ENCODE measurements at regions not wholly inside any gene's neighbourhood (a gene's known extent, or its start where the extent isn't known, plus 50 kb on each side); places are given as distances from the start of the nearest gene placed in this dataset.
A peak's percentile ranks its signal among the peaks of the same experiment; 100 is the strongest.

DNA sequence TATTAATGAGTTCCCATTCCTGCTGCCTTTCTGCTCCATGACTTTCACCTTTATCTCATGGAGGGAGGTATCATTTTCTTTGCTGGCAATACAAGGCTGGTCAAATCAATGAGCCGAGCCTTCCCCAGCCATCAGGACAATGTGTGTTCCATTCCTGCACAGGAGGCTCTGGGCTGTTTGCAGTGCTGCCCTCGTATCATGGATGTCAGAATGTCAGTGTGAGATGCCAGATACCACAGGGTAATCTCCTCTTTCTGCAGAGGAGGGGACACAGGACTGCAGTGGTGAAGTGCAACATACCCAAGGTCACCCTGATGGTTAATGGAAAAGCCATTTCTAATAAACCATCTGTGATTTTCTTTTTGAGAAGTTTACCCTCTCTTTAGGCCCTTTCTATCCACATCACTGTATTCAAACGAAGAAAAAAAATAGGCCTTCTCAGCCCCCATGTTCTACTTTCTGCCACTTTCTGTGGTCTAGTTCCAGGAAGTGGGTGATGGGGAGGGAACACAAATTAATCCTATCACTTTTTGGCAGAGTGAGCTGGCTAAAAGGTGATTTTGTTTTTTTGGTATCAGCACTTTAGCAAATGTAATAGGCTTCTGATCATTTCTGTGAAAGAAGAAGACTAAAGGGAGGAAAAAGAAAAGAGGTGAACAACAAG lies 490.2 kb upstream of the BOD1L1 start:
- TF ChIP-seq, protein P1, sequence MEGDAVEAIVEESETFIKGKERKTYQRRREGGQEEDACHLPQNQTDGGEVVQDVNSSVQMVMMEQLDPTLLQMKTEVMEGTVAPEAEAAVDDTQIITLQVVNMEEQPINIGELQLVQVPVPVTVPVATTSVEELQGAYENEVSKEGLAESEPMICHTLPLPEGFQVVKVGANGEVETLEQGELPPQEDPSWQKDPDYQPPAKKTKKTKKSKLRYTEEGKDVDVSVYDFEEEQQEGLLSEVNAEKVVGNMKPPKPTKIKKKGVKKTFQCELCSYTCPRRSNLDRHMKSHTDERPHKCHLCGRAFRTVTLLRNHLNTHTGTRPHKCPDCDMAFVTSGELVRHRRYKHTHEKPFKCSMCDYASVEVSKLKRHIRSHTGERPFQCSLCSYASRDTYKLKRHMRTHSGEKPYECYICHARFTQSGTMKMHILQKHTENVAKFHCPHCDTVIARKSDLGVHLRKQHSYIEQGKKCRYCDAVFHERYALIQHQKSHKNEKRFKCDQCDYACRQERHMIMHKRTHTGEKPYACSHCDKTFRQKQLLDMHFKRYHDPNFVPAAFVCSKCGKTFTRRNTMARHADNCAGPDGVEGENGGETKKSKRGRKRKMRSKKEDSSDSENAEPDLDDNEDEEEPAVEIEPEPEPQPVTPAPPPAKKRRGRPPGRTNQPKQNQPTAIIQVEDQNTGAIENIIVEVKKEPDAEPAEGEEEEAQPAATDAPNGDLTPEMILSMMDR (IDR thresholded peaks at IDR 0.05), result no peak
- DNase-seq (ENCODE audit: low spot score) (no peak), ATAC-seq (ENCODE audit: low FRiP score) (no peak)

- ATAC-seq (ENCODE audit: low FRiP score), result no peak
- no peak for DNase-seq (ENCODE audit: low spot score)
- TF ChIP-seq, protein P1 (IDR thresholded peaks at IDR 0.05), result no peak
These were observed 497.3 kb upstream of the BOD1L1 start for GRCh38 chr4:14124816-14125215.

- TF ChIP-seq, protein P1 (IDR thresholded peaks at IDR 0.05), result no peak
- ATAC-seq (ENCODE audit: low FRiP score) (no peak), DNase-seq (ENCODE audit: low spot score) (no peak)
These were observed 498.0 kb upstream of the BOD1L1 start for GRCh38 chr4:14125375-14126129.

GRCh38 chr4:14130551-14130950 lies 503.0 kb upstream of the BOD1L1 start:
- ATAC-seq (ENCODE audit: low FRiP score) (peak; percentile 16), DNase-seq (ENCODE audit: low spot score) (no peak)
- TF ChIP-seq, protein P1 (IDR thresholded peaks at IDR 0.05), result no peak

- ATAC-seq (ENCODE audit: low FRiP score) (no peak), DNase-seq (ENCODE audit: low spot score) (no peak)
- TF ChIP-seq, protein P1 (IDR thresholded peaks at IDR 0.05), result no peak
These were observed 503.8 kb upstream of the BOD1L1 start for GRCh38 chr4:14131335-14131734.

DNA sequence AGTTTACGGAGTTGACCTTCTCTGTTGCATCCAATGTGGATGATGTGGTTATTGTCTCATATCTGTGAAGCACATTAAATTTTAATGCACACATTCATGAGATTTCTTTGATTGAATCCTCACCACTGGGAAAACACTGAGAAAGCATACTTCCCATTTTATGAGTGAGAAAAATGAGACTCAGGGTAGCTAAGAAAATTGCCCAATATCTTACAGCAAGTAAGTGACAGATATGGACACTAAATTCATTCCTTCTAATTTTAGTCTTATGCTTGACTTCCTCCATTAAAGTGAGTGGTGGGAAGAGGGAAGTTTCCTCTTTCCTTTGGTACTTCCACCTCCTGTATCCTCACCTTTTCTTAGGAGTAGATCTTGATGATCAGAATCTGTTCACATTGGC lies 504.8 kb upstream of the BOD1L1 start:
- ATAC-seq (ENCODE audit: low FRiP score) (no peak), DNase-seq (ENCODE audit: low spot score) (no peak)
- TF ChIP-seq, protein P1 (IDR thresholded peaks at IDR 0.05), result no peak

GRCh38 chr4:14138106-14138505 lies 510.6 kb upstream of the BOD1L1 start:
- DNase-seq (ENCODE audit: low spot score) (no peak), ATAC-seq (ENCODE audit: low FRiP score) (no peak)

More at GRCh38 chr4:14138106-14138505, 510.6 kb upstream of the BOD1L1 start:
- TF ChIP-seq, protein P1 (IDR thresholded peaks at IDR 0.05), result no peak
